Ramos (cell line): ENCODE measurements at regions not wholly inside any gene's neighbourhood (a gene's known extent, or its start where the extent isn't known, plus 50 kb on each side); places are given as distances from the start of the nearest gene placed in this dataset.

Experiments
- in situ Hi-C: fragments of 300-500 bp; cut with MboI; formaldehyde crosslinking; loops from one replicate; pipeline ENCODE4 v1.14.3; 2022; ENCODE audit warnings: low sequenced_read_pairs; ENCODE audit not compliant: unreplicated experiment

DNA sequence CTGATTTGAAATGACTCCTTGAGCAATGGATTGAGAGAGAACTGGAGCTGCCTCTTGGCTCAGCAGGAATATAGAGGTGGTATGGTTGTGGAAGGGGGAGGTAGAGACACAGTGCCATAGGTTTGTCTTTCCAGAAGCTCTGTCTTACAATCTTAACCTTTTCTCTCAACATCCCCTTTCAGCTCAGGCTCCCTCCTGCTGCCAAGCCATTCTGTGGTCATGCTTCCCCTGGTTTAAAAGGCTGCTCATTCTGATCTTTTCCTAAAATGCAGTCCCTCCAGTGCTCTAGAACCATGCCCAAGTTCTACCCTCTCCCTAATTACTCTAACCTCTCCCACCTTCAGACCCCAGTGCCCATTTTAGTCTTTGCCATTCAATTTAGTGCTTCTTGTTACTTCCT is 517.9 kb upstream of the MARCKS start:
- in situ Hi-C loops, result no loop called here

GRCh38 chr6:113340371-113340770 is 516.8 kb upstream of the MARCKS start:
- in situ Hi-C loops, result no loop called here

- in situ Hi-C loops, result no loop called here
Measured at GRCh38 chr6:113343940-113344339, 513.2 kb upstream of the MARCKS start.

DNA sequence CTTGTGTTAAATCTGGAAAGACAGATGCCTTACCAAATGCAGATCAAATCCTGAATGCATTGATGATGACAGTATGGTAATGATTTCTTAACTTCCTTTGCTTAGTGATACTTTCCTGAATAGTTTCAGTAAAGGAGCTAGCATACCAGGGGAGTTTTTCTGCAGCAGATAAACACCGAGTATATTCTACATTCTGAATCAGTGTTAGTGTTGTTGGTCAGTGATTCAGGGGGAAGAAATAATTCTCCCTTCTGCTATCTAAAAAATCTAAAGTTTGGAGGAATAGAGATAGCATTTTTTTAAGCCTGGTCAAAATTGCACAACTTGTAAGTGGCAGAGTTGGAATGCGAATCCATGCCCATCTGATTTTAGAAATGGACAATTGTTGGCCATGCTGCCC is 512.2 kb upstream of the MARCKS start:
- in situ Hi-C loops, result no loop called here

- in situ Hi-C loops, result no loop called here
Measured at GRCh38 chr6:113347436-113347835, 509.7 kb upstream of the MARCKS start.

GRCh38 chr6:113350461-113350860 is 506.7 kb upstream of the MARCKS start:
- in situ Hi-C loops, result no loop called here

GRCh38 chr6:113351173-113351834 is 505.8 kb upstream of the MARCKS start:
- in situ Hi-C loops, result no loop called here

- in situ Hi-C loops, result no loop called here
Measured at GRCh38 chr6:113352029-113352801, 504.9 kb upstream of the MARCKS start.

DNA sequence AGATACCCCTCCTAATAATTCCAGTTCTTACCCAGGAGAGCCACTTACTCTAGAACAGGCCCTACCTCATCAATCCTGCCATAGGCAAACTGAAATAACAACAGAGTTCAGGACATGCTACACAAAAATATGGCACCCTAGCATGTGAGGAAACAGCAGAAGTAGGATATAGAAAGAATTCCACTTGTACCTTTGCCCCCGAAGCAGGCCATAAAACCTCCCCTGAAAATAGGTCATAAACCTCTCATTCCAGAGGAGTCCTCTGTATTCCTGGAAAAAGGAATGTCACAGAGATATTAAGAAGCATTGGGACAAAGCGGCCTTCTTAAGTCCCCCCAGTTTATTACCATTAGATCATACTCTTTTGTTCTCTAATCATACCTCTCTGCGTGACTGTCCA is 504.3 kb upstream of the MARCKS start:
- in situ Hi-C loops, result no loop called here

DNA sequence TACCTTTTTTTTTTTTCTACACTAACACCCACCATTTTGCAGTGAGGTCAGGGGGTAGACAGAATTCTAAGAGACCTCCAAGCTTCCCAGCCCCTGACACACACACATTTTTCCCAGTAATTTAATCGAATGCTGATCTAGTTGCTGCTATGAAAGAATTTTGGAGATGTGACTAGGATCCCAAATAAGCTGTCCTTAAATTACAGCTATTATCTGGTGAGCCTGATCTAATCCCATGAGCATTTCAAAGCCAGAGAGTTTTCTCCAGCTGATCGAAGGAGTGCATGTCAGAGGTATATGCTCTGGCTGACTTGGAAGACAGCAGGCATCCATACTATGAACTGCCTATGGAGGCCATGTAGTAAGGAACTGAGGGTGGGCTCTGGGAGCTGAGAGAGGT is 503.8 kb upstream of the MARCKS start:
- in situ Hi-C loops, result no loop called here

GRCh38 chr6:113354204-113354895 is 502.8 kb upstream of the MARCKS start:
- in situ Hi-C loops, result no loop called here

DNA sequence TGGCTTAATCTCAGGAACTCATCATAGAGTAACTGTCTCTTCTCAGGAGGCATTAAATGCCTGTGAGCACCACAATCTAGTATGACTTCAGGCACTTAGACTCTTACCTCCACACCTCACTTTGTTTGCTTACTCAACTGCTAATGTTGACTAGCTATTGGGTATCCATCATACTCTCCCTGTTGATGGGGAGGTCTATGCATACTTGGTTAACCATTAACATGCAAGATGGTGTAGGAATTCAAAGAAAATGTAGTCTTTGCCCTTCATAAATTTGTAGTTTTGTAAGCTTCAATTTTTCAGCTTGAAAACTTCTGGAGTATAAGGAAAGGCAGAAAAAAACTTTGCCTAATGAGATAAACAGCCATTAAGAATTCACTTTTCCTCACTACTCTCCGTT is 501.0 kb upstream of the MARCKS start:
- in situ Hi-C loops, result no loop called here

- in situ Hi-C loops, result no loop called here
Measured at GRCh38 chr6:113357041-113357440, 500.1 kb upstream of the MARCKS start.

GRCh38 chr6:113358063-113358583 is 499.0 kb upstream of the MARCKS start:
- in situ Hi-C loops, result no loop called here

GRCh38 chr6:113359155-113360140 is 497.7 kb upstream of the MARCKS start:
- in situ Hi-C loops, result no loop called here

DNA sequence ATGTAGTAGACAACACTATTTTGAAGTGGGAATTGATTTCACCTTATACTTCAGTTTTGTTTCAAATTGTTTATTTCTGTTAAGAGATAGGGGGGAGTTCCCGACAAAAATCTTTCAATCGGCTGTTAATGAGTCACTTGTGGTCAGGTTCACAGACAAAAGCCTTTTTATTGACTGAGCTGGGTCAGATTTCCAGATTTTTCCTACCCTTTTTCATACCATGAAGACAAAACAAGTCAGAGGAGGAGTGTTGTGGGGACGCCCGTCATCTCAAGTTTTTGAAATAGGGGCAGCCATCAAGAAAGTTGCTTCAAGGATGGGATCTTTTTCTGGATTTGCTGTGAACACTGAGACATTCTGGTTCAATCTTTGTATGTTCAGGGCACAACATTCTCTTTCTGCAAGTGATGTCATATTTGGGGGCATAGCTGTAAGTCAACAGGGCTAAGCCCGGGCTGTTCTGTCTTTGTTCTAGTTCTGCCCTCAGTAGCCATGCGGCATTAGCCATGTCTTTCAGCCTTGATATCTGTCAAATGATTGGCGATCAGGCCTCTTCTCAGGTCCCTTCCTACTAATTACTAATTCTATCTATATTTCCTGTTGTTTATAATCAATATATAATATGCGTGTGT is 496.0 kb upstream of the MARCKS start:
- in situ Hi-C loops, result no loop called here

DNA sequence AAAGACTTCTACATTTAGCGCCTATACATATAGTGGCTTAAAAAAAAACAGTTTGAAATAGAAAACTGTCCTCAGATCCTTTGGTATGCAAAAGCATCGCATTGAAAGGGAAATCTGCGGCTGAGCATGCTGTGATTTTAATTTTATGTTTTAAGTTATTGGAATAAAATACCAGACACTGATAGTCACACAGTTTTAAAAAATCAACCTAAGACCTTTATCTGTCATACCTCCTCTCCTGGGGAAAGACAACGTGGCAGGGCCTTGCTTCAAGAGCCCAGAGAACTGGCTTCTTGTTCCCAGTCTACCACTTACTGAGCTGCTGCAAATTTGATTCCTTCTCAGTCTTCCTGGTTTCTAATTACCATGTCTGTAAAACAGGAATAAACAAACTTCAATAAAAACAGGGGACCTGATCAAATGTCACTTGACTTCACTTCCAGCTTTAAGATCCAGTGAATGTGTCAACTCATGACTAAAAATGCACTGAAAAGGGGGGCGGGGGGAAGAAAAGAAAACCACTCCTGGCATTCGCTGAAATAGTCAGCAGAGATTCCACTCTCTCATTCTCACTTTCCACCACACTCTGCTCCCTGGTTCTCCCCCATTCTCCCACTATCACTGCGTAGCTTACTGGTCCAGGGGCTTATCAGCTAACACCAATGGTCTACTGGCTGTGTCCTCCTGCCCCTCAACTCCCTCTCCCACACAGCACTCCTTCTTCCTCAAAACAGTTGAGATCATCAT is 494.7 kb upstream of the MARCKS start:
- in situ Hi-C loops, result no loop called here

GRCh38 chr6:113363048-113363798 is 493.9 kb upstream of the MARCKS start:
- in situ Hi-C loops, result no loop called here
